Naive thymus-derived CD4-positive, alpha-beta T cell (primary cell): ENCODE measurements at regions not wholly inside any gene's neighbourhood (a gene's known extent, or its start where the extent isn't known, plus 50 kb on each side); places are given as distances from the start of the nearest gene placed in this dataset.

Source experiments
- ATAC-seq: fragments of 150-1000 bp; cut with Tn5 transposase; 2 replicates; pipeline ENCODE4 v1.10.0; 2021; ENCODE audit warnings: mild to moderate bottlenecking, moderate library complexity
- CTCF ChIA-PET: fragments of 350-600 bp; sonication (Branson Sonifier 250); formaldehyde crosslinking; loops from one replicate; lab custom pipeline; 2021; ENCODE audit warnings: antibody characterized with exemption; lab: Charles Lee
- POLR2A ChIA-PET: fragments of 350-600 bp; sonication (Branson Sonifier 250); formaldehyde crosslinking; loops from one replicate; lab custom pipeline; 2021; ENCODE audit warnings: antibody characterized with exemption, inconsistent platforms; lab: Charles Lee
- DNase-seq, 9 donors: peaks; one replicate each; pipeline versions ENCODE4 v3.0.0 to v3.0.0-alpha.2; 2020 to 2022; ENCODE audit warnings: mixed read lengths in 1 of 9
- H3K27ac ChIP-seq: one replicate; pipeline ENCODE4 v1.7.0; 2013; ENCODE audit warnings: mild to moderate bottlenecking, low read depth, low read length, moderate library complexity
- H3K27me3 ChIP-seq, 2 donors: one replicate each; pipeline ENCODE4 v1.7.0; 2013; ENCODE audit warnings: low read length in 2 of 2, mild to moderate bottlenecking in 2 of 2, moderate library complexity in 2 of 2; ENCODE audit not compliant: control insufficient read depth in 2 of 2, insufficient read depth in 2 of 2
- H3K36me3 ChIP-seq, 3 experiments: 1 replicate in 2 of 3; 2 replicates in 1 of 3; pipeline ENCODE4 v1.7.0; 2013; ENCODE audit warnings: low read length in 3 of 3, mild to moderate bottlenecking in 3 of 3, moderate library complexity in 1 of 3; ENCODE audit not compliant: insufficient read depth in 3 of 3, control insufficient read depth in 2 of 3
- H3K4me1 ChIP-seq, 2 donors: one replicate each; pipeline ENCODE4 v1.7.0; 2013; ENCODE audit warnings: low read length in 2 of 2, mild to moderate bottlenecking in 2 of 2, moderate library complexity in 1 of 2; ENCODE audit not compliant: control insufficient read depth in 2 of 2, insufficient read depth in 2 of 2
- H3K4me3 ChIP-seq: 2 replicates; pipeline ENCODE4 v1.7.0; 2013; ENCODE audit warnings: mild to moderate bottlenecking, low read length
- H3K9me3 ChIP-seq, 3 experiments: 1 replicate in 2 of 3; 2 replicates in 1 of 3; pipeline ENCODE4 v1.7.0; 2013; ENCODE audit warnings: low read length in 3 of 3; ENCODE audit not compliant: control insufficient read depth in 2 of 3
- H3K27ac Mint-ChIP-seq, 9 donors: one replicate each; pipeline ENCODE4 v1.8.0; 2020 to 2022; ENCODE audit warnings: mixed read lengths in 9 of 9, mild to moderate bottlenecking in 8 of 9, moderate library complexity in 5 of 9, inconsistent platforms in 2 of 9
- H3K27me3 Mint-ChIP-seq, 5 donors: one replicate each; pipeline ENCODE4 v1.8.0; 2021 to 2022; ENCODE audit warnings: mixed read lengths in 5 of 5, mild to moderate bottlenecking in 1 of 5
- H3K36me3 Mint-ChIP-seq, 5 donors: one replicate each; pipeline ENCODE4 v1.8.0; 2020 to 2022; ENCODE audit warnings: mixed read lengths in 5 of 5, mild to moderate bottlenecking in 3 of 5, inconsistent platforms in 1 of 5
- H3K4me1 Mint-ChIP-seq, 7 donors: one replicate each; pipeline ENCODE4 v1.8.0; 2020 to 2022; ENCODE audit warnings: mixed read lengths in 7 of 7, mild to moderate bottlenecking in 3 of 7, inconsistent platforms in 1 of 7
- H3K4me3 Mint-ChIP-seq, 10 donors: one replicate each; pipeline ENCODE4 v1.8.0; 2020 to 2022; ENCODE audit warnings: mild to moderate bottlenecking in 10 of 10, mixed read lengths in 10 of 10, moderate library complexity in 6 of 10, inconsistent platforms in 2 of 10
- H3K9me3 Mint-ChIP-seq, 11 donors: one replicate each; pipeline ENCODE4 v1.8.0; 2020 to 2022; ENCODE audit warnings: mixed read lengths in 11 of 11, mild to moderate bottlenecking in 4 of 11, inconsistent platforms in 1 of 11, moderate library complexity in 1 of 11
- intact Hi-C, 2 donors: fragments of 100-400 bp; cut with micrococcal nuclease; formaldehyde crosslinking; loops; one replicate each; pipeline ENCODE4 v1.15.1; 2023

GRCh38 chr10:107576746-107577145 lies 412.2 kb upstream of the SORCS1 start:
- CTCF ChIA-PET = no interaction called here
- Mint-ChIP-seq H3K27ac (no peak overlapping the region), H3K9me3 (peaks cover 0 to 17% (median 2%) of the 10 kb centered on the region in 11 donors), H3K36me3 (no peaks in the 10 kb centered on the region), H3K4me3 (no peak overlapping the region), H3K27me3 (no peaks in the 10 kb centered on the region), H3K4me1 (no peaks in the 10 kb centered on the region)
- ATAC-seq (no peak), DNase-seq (no peak)
- Histone ChIP-seq H3K27me3 (no peaks in the 10 kb centered on the region), H3K4me3 (no peak overlapping the region), H3K9me3 (peaks cover 0 to 4% (median 0%) of the 10 kb centered on the region in 3 experiments), H3K36me3 (no peaks in the 10 kb centered on the region), H3K4me1 (no peaks in the 10 kb centered on the region), H3K27ac (no peak overlapping the region)
- POLR2A ChIA-PET = no interaction called here
- intact Hi-C loops = no loop called here

GRCh38 chr10:107565014-107565413 lies 400.5 kb upstream of the SORCS1 start:
- no peak overlapping the region for H3K4me3 Mint-ChIP-seq
- peaks cover 1 to 30% (median 12%) of the 10 kb centered on the region in 11 donors for H3K9me3 Mint-ChIP-seq
- H3K36me3 Mint-ChIP-seq = peaks cover 0 to 6% (median 0%) of the 10 kb centered on the region in 5 donors
- Histone ChIP-seq H3K4me3 (no peak overlapping the region), H3K27me3 (no peaks in the 10 kb centered on the region), H3K4me1 (no peaks in the 10 kb centered on the region), H3K27ac (no peak overlapping the region), H3K36me3 (no peaks in the 10 kb centered on the region), H3K9me3 (no peaks in the 10 kb centered on the region)
- ATAC-seq = no peak
- intact Hi-C loops = no loop called here
- H3K4me1 Mint-ChIP-seq = no peaks in the 10 kb centered on the region
- CTCF ChIA-PET = no interaction called here
- H3K27me3 Mint-ChIP-seq = no peaks in the 10 kb centered on the region
- H3K27ac Mint-ChIP-seq = no peak overlapping the region
- POLR2A ChIA-PET = no interaction called here
- DNase-seq = no peak

GRCh38 chr10:107561136-107561650 lies 396.7 kb upstream of the SORCS1 start:
- DNase-seq (no peak), ATAC-seq (no peak)
- Mint-ChIP-seq H3K9me3 (peaks cover 0 to 14% (median 5%) of the 10 kb centered on the region in 11 donors), H3K27me3 (no peaks in the 10 kb centered on the region), H3K27ac (no peak overlapping the region), H3K36me3 (no peaks in the 10 kb centered on the region), H3K4me1 (no peaks in the 10 kb centered on the region), H3K4me3 (no peak overlapping the region)
- no peaks in the 10 kb centered on the region for H3K27me3 ChIP-seq
- POLR2A ChIA-PET = no interaction called here
- H3K9me3 ChIP-seq = no peaks in the 10 kb centered on the region
- intact Hi-C loops = no loop called here
- H3K4me1 ChIP-seq = no peaks in the 10 kb centered on the region
- no peak overlapping the region for H3K4me3 ChIP-seq
- no peaks in the 10 kb centered on the region for H3K36me3 ChIP-seq
- CTCF ChIA-PET = no interaction called here
- no peak overlapping the region for H3K27ac ChIP-seq

DNA sequence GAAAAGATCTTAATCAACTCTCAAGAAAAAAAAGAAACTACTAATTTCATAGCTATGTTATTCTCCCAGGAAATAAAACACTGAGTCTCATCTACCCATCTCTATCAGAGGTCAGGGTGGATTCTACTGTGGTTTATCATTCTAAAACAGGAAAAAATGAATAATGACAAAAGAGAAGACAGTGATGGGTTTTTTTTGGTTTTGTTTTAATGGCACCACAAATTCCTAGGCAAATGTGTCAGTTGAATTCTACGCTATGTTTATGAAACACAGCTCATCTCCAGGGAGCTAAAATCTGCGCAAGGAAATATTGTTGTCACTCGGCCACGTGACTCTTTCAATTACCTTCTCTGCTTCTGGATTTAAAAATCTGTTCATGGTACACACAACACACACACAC lies 393.4 kb upstream of the SORCS1 start:
- H3K27me3 ChIP-seq = no peaks in the 10 kb centered on the region
- no peak for DNase-seq
- Mint-ChIP-seq H3K4me3 (no peak overlapping the region), H3K36me3 (no peaks in the 10 kb centered on the region), H3K27ac (no peak overlapping the region), H3K9me3 (peaks cover 0 to 18% (median 4%) of the 10 kb centered on the region in 11 donors), H3K4me1 (no peaks in the 10 kb centered on the region), H3K27me3 (no peaks in the 10 kb centered on the region)
- no peaks in the 10 kb centered on the region for H3K36me3 ChIP-seq
- POLR2A ChIA-PET = no interaction called here
- intact Hi-C loops = no loop called here
- H3K9me3 ChIP-seq = no peaks in the 10 kb centered on the region
- CTCF ChIA-PET = no interaction called here
- no peak for ATAC-seq
- no peaks in the 10 kb centered on the region for H3K4me1 ChIP-seq
- H3K27ac ChIP-seq = no peak overlapping the region
- no peak overlapping the region for H3K4me3 ChIP-seq

DNA sequence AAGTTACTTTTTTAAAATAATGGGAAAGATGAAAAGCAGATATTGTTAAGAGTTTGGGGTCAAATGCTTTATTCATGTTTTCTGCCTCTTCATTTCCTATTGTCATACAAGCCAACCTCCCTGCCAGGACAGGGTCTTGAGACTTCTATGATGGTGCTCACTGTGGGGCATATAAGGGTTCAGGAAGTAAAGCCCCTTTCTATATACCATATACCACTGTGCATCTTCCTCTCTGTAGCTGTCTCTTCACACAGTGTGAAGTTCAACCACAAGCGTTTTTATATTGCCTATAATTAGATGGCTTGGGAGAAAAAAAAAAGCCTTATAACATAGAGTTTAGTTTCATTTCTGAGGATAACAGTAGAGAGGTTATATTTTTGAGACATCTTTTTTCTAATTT lies 389.8 kb upstream of the SORCS1 start:
- no peak overlapping the region for H3K27ac ChIP-seq
- H3K4me3 Mint-ChIP-seq = no peak overlapping the region

GRCh38 chr10:107553470-107553869 lies 389.0 kb upstream of the SORCS1 start:
- DNase-seq = no peak
- Histone ChIP-seq H3K9me3 (peaks cover 0 to 7% (median 0%) of the 10 kb centered on the region in 3 experiments), H3K4me1 (no peaks in the 10 kb centered on the region), H3K27me3 (no peaks in the 10 kb centered on the region), H3K4me3 (no peak overlapping the region), H3K36me3 (no peaks in the 10 kb centered on the region), H3K27ac (no peak overlapping the region)
- Mint-ChIP-seq H3K36me3 (no peaks in the 10 kb centered on the region), H3K4me1 (no peaks in the 10 kb centered on the region), H3K4me3 (no peak overlapping the region), H3K27ac (no peak overlapping the region), H3K9me3 (peaks cover 5 to 23% (median 9%) of the 10 kb centered on the region in 11 donors), H3K27me3 (no peaks in the 10 kb centered on the region)
- intact Hi-C loops = no loop called here
- ChIA-PET POLR2A (no interaction called here), CTCF (no interaction called here)
- no peak for ATAC-seq

More for the DNA sequence above, 389.8 kb upstream of the SORCS1 start:
- Histone ChIP-seq H3K27me3 (no peaks in the 10 kb centered on the region), H3K9me3 (peaks cover 0 to 3% (median 0%) of the 10 kb centered on the region in 3 experiments), H3K36me3 (no peaks in the 10 kb centered on the region), H3K4me1 (no peaks in the 10 kb centered on the region), H3K4me3 (no peak overlapping the region)
- ChIA-PET POLR2A (no interaction called here), CTCF (no interaction called here)
- ATAC-seq = no peak
- Mint-ChIP-seq H3K27ac (no peak overlapping the region), H3K9me3 (peaks cover 1 to 22% (median 7%) of the 10 kb centered on the region in 11 donors), H3K27me3 (no peaks in the 10 kb centered on the region), H3K4me1 (no peaks in the 10 kb centered on the region), H3K36me3 (no peaks in the 10 kb centered on the region)
- intact Hi-C loops = no loop called here
- DNase-seq = no peak

DNA sequence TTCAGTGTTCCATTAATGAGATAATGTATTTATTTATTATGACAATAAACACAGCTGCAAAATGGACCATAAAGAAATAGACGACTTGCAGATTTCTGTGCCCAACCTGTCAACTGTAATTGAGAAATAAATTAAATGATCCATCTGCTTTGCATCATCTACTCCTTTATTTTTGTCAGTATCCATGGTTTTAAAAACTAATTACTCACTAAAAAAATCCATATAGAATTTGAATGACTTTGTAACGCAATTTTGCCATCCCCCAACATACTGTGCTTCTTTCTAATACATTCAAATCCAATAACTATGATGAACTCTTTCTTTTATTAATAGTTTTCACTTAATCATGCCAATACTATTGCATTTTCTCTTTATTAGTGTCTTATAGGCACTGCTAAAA lies 388.5 kb upstream of the SORCS1 start:
- ATAC-seq (no peak), DNase-seq (no peak)
- Mint-ChIP-seq H3K4me3 (no peak overlapping the region), H3K36me3 (no peaks in the 10 kb centered on the region), H3K27ac (no peak overlapping the region), H3K27me3 (no peaks in the 10 kb centered on the region), H3K4me1 (no peaks in the 10 kb centered on the region), H3K9me3 (peaks cover 5 to 23% (median 11%) of the 10 kb centered on the region in 11 donors)
- CTCF ChIA-PET = no interaction called here
- H3K4me3 ChIP-seq = no peak overlapping the region
- H3K4me1 ChIP-seq = no peaks in the 10 kb centered on the region
- POLR2A ChIA-PET = no interaction called here
- intact Hi-C loops = no loop called here
- H3K36me3 ChIP-seq = no peaks in the 10 kb centered on the region
- no peaks in the 10 kb centered on the region for H3K27me3 ChIP-seq
- H3K27ac ChIP-seq = no peak overlapping the region
- H3K9me3 ChIP-seq = peaks cover 0 to 7% (median 0%) of the 10 kb centered on the region in 3 experiments
